Sciatic nerve (tissue), 2 donors: ENCODE measurements at regions not wholly inside any gene's neighbourhood (a gene's known extent, or its start where the extent isn't known, plus 50 kb on each side); places are given as distances from the start of the nearest gene placed in this dataset.

Source experiments
- ATAC-seq: fragments of 200-7000 bp; cut with Tn5 transposase; one replicate; pipeline ENCODE4 v1.9.1; 2020; ENCODE audit warnings: mild to moderate bottlenecking, moderate library complexity
- DNase-seq: peaks from one replicate; pipeline ENCODE4 v3.0.0-alpha.2; 2020; ENCODE audit warnings: low spot score
- intact Hi-C: fragments of 100-400 bp; cut with DNase I; formaldehyde crosslinking; loops from one replicate; pipeline ENCODE4 v1.14.2; 2022
- donor health status: DM: no; HTN: no; CAD: no.
- donor health status: DM: no; HTN: no; CAD: no.

DNA sequence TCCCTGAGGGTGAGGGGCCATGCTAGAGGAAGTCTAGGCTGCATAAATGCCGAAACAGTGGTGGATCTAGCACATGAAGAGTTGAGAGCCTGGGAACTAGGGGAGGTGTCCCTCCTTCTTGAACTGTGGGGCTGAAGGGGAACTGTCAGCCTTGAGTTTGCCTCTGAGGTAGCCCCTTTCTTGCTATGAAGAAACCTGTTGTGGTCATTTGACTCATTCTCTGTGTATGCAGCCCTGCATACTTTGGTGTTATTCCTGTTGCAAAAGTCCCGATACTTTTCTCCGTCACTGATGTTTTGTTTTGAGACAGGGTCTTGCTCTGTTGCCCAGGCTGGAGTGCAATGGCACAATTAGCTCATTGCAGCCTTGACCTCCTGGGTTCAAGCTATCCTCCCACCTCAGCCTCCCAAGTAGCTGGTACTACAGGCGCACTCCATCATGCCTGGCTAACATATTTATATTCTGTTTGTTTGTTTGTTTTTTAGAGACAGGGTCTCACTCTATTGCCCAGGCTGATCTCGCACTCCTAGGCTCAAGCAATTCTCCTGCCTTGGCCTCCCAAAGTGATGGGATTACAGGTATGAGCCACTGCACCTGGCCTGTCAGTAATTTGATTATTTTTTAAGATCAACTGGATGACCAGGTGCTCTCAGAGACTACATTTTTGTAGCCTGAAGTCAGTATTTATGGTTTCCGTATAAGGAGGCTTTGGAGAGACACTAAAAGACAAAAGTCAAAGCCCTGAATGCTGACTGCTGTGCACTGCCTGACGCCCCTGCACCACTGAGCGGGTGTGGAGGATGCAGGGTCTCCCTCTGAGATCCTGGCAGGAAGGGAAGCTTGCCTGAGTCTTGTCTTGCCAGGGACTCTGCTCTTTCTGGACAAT, 86.2 kb upstream of the KCNK12 start:
- no peak for ATAC-seq
- intact Hi-C loops: no loop called here

DNA sequence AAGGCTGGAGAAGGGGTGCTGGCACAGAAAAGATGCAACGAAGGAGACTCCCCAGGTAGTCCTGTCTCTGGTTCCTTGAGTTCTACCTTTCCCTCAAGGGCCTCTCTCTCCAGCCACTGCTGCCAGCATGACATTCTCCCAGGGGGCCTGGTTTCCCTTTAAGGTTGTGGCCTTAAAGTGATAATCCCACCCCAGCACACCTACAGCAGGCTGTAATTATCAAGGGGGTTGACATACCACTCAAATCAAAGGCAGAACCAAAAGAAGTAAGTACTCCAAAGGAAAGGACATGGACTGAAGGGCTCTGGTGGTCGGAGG, 84.7 kb upstream of the KCNK12 start:
- DNase-seq (peak; percentile 42), ATAC-seq (no peak)
- intact Hi-C loops: no loop called here

More for the DNA sequence above, 86.2 kb upstream of the KCNK12 start:
- DNase-seq: no peak

DNA sequence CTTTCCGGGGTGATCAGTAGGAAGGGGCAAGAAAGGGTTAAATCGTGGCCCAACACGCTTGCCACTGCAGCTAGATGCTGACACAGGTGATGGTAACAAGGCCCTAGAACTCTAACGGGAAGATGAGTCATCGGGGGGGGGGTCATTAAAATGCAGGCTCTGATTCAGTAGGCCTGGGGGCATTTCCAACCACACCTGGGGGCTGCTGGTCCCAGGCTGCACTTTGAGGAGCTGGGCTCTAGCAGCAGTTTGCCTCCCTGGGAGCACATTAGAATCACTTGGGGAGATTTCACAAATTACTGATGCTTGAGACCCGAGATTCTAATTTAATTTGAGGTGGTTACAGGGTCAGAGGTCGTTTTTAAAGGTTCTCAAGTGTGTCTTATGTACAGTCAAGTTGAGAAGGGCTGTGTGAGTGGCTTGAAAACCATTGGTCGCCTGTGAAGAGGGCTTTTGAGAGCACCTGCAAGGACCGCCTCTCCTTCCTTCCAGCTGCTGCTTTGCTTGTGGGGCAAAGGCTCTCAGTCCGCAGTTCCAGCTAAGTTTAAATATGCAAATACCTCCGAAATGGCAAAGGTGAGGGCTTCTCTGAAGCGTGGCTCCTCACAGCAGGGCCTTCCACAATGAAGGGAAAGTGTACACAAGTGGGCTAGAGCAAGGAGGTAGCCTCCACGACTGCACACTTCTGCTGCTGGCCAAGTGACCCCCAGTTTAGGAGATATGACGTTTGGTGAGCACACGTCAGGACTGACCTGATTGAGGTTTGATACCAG, 84.2 kb upstream of the KCNK12 start:
- DNase-seq (peak; percentile 36), ATAC-seq (peak; percentile 25)
- intact Hi-C loops: no loop called here

DNA sequence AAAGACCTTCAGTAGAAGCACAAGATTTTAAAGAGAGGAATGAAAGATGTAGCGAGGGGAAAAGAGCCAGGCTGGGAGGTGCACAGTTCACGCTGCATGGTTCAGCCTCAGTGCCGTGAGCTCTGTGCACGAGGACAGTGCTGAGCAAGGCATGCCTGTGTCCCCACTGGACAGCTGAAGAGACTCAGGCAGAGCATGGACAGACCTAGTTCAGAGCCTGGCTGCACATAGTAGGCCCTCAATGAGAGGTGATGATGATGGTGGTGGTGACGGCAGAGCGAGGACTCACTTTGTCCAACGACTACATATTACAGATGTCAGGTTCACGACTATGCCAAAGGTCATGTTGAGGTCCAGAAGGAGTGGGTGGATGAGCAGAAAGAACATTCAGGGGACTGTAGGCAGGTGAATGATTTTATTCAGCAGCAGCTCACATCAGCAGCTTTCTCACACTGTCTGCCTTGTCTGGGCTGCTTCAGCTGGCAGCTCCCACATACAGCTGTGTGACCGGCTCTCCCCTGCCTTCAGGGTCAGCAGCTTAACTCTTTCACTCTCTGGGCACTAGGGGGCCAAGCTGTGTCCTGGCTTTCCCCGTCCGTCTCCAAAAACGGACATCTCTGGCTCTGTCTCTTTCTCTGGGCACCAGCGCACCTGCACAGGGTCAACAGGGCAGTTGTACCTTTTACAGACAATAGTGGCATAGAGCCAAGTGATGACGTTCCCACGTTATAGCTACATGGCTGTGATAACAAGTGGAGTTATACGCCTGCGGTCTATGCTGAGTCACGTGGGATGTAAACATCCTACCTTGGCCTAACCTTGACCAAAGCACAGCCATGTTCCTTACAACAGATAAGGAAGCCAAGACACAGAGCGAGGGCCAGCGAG, 83.4 kb upstream of the KCNK12 start:
- ATAC-seq (peak; percentile 72), DNase-seq (peak; percentile 56)
- intact Hi-C loops: no loop called here

DNA sequence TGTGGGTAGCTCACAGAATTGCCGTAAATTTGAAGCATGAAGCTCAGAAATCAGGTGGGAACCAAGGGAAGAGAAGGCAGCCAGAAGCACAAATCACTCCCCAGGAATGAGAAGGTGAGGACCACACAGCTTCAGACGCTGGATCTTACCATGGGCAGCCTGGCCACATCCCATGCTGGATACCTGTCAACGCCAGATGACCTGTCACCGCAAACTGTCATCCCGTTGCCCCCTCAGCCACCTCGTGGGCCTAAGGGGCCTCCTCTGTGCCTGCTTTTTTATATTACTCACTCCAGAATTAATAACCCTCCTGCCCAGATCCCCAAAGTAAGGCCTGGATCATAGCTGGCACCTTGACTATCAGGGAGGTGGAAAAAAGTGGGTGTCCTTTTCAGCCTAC, 82.3 kb upstream of the KCNK12 start:
- ATAC-seq (no peak), DNase-seq (no peak)
- intact Hi-C loops: no loop called here

- no peak for DNase-seq
- no peak for ATAC-seq
- intact Hi-C loops: no loop called here
Measured at GRCh38 chr2:47652061-47652690, 81.4 kb upstream of the KCNK12 start.

DNA sequence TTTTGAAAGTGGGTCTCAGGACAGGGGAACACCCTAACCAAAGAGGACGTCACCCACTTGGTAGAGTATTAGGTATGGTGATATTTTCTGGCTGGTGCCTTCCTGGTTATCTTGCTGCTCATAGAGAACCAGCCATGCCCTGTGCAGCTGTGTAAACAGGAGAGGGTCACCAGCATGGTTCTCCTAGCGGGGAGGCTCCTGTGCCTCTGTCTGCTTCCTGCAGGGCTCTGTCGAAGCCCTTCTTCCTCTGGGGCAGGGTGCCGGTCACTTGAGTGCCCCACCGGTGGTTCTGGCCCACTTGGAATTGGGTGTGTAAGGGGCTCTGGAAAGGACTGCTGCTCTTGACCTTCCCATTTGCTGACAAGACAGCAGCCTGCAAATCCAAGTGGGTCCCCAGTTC, 80.5 kb upstream of the KCNK12 start:
- intact Hi-C loops: no loop called here
- DNase-seq (no peak), ATAC-seq (no peak)

DNA sequence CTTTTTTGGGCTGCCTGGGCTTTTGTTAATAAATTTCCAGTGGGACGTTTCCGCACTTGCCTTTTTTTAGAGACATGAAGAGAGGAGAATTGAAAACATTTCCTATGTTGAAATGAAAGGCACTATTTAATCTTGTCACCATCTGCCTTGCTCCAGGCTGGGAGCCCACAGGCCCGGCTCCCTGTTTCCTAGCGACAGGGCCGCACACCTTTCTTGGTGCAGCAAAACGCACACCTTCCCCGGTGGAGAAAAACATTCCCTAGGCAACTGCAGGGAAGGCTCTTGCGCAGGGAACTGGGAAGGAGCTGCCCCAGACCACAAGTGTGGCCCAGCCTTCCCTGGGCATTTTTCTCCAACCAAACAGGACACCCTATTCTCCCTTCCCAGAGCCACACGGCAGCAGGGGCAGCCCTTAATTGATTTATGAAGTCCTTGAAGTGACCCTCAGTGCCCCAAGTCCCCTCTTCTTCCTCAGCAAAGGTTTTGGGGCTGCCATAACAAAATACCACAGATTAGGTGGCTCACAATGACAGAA, 79.3 kb upstream of the KCNK12 start:
- ATAC-seq: no peak
- intact Hi-C loops: no loop called here
- DNase-seq: peak; percentile 27

GRCh38 chr2:47645246-47645645, 74.5 kb upstream of the KCNK12 start:
- DNase-seq (peak; percentile 18), ATAC-seq (no peak)
- intact Hi-C loops: no loop called here

DNA sequence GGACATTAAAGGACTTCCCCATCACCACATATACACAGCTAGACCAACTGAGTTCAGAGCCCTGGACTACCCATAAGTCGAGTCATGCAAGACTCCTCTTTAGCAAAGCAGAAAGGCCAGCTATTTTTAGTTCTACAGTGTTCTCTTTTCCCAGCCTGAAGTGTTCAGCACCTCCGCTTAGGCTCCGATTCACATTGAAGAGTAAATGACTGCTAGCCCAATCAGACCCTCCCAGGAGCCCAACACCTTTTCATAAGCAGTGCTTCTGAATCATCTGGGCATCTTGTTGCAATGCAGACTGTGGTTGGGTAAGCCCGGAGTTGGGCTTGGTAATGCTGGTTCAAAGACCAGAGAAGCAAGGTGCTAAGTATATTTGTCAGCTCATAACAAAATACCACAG, 73.6 kb upstream of the KCNK12 start:
- intact Hi-C loops: no loop called here
- ATAC-seq (no peak), DNase-seq (peak; percentile 19)

- ATAC-seq: no peak
- intact Hi-C loops: no loop called here
- DNase-seq: no peak
Measured at GRCh38 chr2:47641366-47641765, 70.6 kb upstream of the KCNK12 start.

GRCh38 chr2:47640356-47640755, 69.6 kb upstream of the KCNK12 start:
- intact Hi-C loops: no loop called here
- no peak for ATAC-seq
- peak; percentile 34 for DNase-seq

DNA sequence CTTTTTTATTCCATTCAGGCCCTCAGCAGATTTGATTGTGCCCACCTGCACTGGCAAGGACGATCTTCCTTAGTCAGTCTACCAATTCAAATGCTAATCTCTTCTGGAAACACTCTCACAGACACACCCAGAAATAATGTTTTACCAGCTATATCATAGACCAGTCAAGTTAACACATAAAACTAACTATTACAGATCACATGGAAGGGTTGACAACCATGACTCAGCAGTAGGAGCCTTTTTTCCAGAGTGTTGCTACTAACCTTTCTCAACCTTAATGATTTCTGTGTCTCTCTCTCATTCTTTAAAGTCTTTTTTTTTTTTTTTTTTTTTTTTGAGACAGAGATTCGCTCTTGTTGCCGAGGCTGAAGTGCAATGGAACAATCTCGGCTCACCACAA, 68.7 kb upstream of the KCNK12 start:
- intact Hi-C loops: no loop called here
- ATAC-seq (no peak), DNase-seq (peak; percentile 1)

- DNase-seq (peak; percentile 5), ATAC-seq (no peak)
- intact Hi-C loops: no loop called here
Measured at GRCh38 chr2:47638430-47638829, 67.6 kb upstream of the KCNK12 start.

- intact Hi-C loops: no loop called here
- no peak for DNase-seq
- ATAC-seq: no peak
Measured at GRCh38 chr2:47636596-47637264, 65.9 kb upstream of the KCNK12 start.

DNA sequence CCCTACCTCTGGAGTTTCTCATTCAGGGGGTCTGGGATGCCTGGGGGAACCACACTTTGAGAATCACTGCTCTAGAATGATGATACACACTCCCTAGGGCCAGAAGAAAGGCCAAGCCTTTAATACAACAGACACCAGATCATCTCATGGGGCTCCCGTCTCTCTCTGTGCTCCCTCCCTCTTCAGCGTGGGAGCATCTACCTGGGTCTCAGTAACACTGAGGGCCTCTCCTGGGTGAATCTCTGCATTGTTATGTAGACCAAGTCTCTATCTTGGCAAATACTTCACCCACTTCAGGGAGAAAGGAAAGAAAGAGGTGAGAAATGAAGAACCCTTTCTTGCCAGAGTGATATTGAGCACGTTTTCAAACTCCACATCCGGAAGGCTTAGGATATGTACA, 65.4 kb upstream of the KCNK12 start:
- ATAC-seq (no peak), DNase-seq (no peak)
- intact Hi-C loops: no loop called here

DNA sequence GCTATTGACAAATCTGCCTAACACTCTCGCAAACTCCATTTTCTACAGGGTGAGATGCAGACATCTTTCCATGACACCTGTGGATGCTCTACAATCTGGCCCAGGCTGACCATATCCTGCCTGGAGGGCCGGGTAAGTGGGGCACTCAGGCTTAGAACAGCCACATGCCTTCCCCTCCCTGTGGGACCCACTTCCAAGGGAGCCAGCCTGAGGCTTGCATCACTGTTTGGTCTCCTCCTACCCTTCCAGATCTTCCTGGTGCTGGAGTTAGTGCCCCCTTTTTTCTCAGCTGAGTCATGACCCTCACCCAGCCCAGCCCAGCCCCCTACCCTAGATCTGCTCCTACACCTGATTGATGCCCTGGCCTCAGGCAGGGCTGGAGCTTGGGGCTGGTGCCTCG, 62.0 kb upstream of the KCNK12 start:
- ATAC-seq: no peak
- DNase-seq: no peak
- intact Hi-C loops: no loop called here

GRCh38 chr2:47631792-47632398, 61.1 kb upstream of the KCNK12 start:
- peak; percentile 77 for ATAC-seq
- intact Hi-C loops: no loop called here
- peak; percentile 72 for DNase-seq
